ENCODE measurements at regions not wholly inside any gene's neighbourhood (a gene's known extent, or its start where the extent isn't known, plus 50 kb on each side); places are given as distances from the start of the nearest gene placed in this dataset.
"Not testable (repeated sequence)": the region's sequence is repeated elsewhere in the genome, so short reads cannot be mapped to it uniquely, and the experiment has no call there.

GRCh38 chr13:105774739-105775460 is 760.6 kb downstream of the EFNB2 start:
- no peak for DNase-seq

DNA sequence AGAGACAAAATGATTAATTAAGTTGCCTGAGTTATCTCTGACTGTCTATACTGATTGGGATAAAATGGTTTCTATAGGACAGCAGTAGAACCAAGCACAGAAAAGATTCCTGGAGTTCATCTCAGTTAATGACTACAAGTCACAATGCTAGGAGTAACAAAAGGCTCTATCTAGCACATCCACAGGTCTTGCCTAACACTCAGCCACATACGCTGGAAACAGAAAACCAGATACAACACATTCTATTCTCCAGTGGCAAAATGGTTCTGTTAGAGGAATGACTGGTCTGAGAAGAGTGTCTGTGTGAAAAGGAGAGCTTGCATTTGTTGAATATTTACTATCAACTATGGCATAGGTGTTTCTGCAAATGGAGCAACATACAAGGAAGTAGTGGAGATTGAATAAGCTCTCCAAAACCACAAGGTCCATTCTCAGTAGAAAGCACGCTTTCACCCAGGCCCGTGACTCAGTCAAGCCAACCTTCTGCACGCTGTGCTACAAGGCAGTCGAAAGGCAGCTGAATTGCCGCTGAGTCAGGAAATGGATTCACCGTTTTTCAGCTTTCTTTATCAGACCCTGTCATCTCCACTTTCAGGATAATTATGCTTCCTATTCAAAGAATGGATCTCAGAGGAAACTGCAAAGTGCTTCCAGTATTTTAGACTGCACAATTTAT is 761.5 kb downstream of the EFNB2 start:
- peak; percentile 15 to 77 (median 73) for DNase-seq

DNA sequence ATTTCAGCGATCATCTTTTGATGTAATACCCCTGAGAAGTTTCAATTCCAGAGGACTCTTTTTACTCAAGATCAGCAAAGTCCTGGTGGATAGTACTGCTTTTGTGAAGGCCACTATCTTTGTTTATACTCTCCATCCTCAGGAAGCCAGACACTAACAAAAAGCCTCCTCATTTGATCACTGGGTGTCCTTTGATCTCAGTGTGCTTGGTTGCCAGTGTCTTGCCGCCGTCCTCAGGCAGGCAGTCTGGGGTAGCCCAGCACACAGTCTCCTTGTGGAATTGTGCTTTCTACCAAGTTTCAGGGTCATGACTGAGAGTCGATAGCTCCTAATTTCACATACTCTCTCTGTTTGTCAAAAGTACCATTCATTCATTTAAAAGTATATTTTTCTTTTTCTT is 762.2 kb downstream of the EFNB2 start:
- DNase-seq: peak in 1 of 3 experiments; percentile 60

- DNase-seq: no peak
Observed at GRCh38 chr13:105764486-105764885, 771.0 kb downstream of the EFNB2 start.

DNA sequence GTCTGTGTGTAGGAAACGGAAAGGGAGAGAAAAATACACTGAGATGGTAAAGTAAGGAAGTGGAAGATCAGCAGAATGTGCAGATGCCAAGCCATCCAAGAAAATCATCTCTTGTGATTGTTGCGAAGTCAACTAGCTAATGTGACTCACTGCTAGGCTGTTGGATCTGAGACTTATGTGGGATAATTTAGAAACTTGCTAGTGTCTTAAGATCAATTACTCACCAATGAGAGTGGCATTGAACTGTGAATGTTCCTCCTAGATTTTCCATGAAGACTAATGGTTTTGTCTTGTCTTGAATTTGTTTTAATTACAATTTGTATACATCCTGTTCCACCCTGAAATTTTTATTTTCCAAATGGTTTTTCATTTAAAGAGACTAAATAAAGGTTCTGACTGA is 771.6 kb downstream of the EFNB2 start:
- DNase-seq: no peak

DNA sequence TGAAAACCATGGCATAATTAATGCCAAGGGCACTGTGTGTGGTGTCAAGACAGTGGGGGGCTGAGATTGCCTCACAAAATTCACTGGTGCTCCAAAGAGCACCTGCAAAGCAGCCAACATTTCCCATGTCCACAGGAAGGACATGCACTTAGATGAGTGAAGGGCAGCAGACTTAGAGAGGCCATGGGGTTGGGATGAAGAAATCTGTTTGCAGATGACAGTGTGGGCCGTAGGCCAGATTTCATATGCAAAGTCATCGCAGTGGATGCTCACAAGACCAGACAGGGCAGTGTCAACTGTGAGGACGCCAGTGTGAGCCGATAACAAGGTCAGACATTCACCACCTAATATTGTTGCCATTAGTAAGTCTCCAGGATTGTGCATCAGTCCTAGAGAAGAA is 773.4 kb downstream of the EFNB2 start:
- DNase-seq: no peak

DNA sequence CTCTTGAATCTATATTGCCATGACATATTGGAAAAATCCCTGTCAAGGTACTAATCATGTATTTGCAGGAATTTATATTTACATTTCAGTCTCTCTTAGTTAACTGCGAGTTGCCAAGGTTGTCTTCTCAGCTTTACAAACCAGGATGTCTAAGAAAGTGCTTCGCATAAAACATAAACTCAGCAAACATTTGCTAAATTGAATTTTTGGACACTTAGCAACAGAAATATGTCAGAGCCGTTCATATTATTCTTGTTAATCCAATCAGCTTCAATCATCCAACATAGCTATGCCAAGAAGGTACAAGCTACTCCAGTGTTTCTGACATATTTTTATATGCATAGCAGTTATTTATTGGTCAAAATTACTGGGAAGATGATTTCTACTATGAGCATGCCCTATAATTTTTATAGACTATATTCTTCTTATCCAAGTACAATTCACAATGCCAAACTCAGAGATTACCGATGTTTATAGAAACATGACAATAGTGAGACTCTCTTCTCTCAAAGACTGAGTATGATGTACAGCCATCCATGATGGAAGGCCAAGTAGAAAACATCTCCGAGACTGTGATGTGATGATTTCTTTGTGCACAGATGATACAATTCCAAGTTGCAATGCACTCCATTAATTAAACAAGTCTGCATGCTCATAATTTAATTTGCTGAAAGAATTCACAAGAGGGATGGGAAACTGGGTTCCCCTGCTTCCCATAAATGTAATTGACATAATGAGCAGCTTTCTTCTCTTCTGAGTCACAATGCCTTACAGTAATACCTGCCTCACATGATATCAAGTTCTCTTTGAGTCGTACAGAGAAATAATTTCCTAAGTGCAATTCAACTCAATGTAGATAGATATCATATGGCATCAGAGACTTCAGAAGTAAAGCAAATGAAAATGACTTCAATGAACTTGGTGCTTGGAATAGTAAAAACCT is 776.3 kb downstream of the EFNB2 start:
- DNase-seq: no peak

- DNase-seq: peak in 1 of 3 experiments; percentile 37
Observed at GRCh38 chr13:105740739-105741138, 794.7 kb downstream of the EFNB2 start.

- DNase-seq: no peak
Observed at GRCh38 chr13:105737688-105738087, 797.8 kb downstream of the EFNB2 start.

GRCh38 chr13:105735281-105735680 is 800.2 kb downstream of the EFNB2 start:
- DNase-seq: peak in 2 of 3 experiments; percentile 13 to 63

GRCh38 chr13:105732806-105733529 is 802.5 kb downstream of the EFNB2 start:
- DNase-seq: no peak

DNA sequence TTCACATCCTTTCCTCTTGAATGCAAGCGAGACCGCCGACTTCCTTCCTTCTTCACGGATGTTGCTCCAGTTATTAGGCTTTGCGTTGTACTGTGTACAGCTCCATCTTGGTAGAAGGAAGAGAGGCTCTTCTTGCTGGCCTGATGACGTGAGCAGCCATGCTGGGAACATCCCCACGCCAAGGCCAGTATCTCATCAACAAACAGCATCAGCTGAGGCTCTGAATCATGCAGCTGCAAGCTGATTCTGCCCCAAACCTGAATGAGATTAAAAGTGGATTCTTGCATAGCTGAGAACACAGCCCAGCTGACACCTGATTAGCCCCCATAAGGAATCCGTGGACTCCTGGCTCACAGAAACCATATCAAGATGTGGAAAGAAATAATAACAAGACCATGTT is 809.6 kb downstream of the EFNB2 start:
- no peak for DNase-seq

- DNase-seq: no peak
Observed at GRCh38 chr13:105721016-105721415, 814.4 kb downstream of the EFNB2 start.

GRCh38 chr13:105719859-105720258 is 815.6 kb downstream of the EFNB2 start:
- DNase-seq: no peak

DNA sequence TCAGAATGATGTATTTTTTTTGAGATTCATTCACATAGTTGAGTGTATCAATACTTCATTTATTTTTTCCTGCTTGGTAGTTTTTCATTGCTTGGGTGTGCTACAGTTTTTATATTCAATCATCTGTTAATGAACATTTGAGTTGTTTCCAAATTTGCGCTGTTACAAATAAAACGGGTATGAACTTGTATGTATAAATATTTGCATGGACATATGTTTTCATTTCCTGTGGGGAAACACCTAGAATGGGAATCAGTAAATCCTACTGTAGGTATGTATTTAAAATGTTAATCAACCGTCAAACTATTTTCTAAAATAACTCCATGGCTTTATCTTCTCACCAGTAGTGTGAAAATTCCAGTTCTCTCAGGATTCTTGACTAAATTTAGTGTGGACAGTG is 826.3 kb downstream of the EFNB2 start:
- no peak for DNase-seq

DNA sequence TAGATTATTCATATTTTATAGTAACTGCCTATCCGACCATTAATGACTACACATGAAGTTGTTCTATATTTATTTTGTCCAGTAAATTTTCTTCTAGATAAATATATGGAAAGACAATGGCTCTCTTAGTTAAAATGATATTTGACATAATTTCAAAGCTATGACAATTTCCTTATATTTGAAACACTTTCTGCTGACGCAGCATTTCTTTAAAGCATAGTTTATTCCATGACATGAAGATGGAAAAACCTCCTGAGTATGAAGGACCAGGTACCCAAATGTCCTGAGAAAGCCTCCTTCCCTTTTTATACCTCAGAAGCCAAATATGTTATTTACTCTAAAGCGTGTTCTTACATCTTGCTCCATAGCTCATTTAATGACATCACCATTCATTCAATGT is 831.6 kb downstream of the EFNB2 start:
- no peak for DNase-seq

- DNase-seq: no peak
Observed at GRCh38 chr13:105702441-105702840, 833.0 kb downstream of the EFNB2 start.

DNA sequence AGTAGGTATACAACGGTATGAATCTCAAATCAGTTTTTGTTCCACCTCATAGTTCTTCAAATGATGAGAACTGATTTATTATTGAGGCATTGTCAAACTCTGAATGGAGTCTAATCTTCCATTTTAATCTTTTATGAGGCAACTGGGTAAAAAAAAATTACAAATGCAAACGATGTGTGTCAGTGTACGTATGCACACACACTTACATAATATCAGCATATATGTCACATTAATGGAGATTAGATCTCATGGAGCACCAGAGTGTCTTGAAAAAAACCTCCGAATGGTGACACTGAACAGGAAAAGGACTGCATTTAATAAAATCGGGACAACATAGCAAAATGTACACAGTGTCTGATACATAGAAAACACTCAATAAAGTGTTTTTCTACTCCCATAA is 842.7 kb downstream of the EFNB2 start:
- DNase-seq: no peak

- no peak for DNase-seq
Observed at GRCh38 chr13:105684216-105684615, 851.2 kb downstream of the EFNB2 start.

DNA sequence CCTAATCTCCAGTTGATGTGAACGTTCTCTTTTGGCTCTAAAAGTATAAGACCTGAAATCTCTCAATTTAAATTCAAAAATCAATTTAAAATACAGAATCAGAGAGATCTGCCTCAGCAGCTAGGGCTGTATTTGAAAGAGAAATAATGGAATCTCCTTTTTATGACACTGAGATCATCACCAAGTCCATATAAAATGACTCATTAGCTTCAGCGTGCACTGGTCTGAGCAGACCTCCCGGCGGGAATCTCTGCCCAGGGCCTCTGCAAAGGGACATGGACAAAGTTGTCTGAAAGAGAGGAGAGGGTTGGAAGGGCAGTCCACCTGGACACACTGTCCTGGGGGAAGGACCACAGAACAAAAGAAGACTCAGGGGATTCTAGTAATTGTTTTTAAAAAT is 855.6 kb downstream of the EFNB2 start:
- DNase-seq: no peak

GRCh38 chr13:105678072-105678471 is 857.4 kb downstream of the EFNB2 start:
- no peak for DNase-seq

DNA sequence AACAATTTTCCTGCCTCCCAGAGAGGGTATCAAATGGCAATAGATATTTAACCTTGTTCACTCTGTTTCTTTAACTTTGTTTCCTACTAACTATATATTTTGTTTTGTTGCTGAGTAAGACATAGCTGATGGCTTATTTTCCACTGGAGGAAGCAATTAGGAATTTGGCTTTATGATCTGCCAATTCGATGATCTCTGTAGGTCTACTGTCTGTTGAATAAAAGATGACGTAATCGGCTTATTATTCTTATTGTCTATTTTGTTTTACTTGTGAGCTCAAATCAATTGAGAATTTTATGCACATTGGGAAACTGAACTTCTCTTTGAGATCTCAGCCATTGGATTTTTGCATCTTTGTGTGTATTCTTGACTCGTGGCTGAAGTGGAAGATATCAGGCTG is 862.6 kb downstream of the EFNB2 start:
- no peak for DNase-seq

- DNase-seq: not testable (repeated sequence)
Observed at GRCh38 chr13:105671131-105671530, 864.3 kb downstream of the EFNB2 start.

Measured in NCI-H1417 (cell line).